ENCODE measurements at regions not wholly inside any gene's neighbourhood (a gene's known extent, or its start where the extent isn't known, plus 50 kb on each side); places are given as distances from the start of the nearest gene placed in this dataset.

DNA sequence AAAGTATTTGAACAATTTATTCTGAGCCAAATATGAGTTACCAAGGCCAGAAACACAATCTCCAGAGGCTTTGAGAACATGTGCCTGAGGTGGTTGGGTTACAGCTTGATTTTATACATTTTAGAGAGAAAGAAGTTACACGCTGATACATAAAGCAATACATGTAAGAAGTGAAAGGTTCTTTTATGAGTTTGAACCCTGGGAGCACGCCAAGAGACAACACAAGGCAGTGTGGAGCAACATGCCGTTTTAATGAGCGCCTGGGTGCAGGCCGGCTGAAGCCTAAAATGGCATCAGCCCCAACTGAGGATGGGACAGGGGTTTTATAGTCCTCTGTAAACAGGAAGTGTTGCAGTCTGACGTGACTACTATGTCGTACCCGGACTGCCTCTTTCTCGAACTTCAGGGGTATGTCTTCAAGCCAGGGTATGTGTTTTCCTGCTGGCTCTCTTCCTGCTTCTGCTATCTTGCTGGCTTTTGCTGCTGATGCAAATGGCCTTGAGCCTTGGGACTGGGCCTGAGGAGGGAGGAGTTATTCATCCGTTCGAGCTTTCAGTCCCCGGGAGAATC is 193.7 kb downstream of the CYLC2 start:
- TF ChIP-seq ZNF138 (tag by site-specific recombination; IDR thresholded peaks at IDR 0.05; ENCODE audit: borderline replicate concordance): no peak
- TF ChIP-seq ZNF157 (tag by site-specific recombination; IDR thresholded peaks at IDR 0.05): no peak
- no peak for TF ChIP-seq ZNF146 (tag by site-specific recombination; IDR thresholded peaks at IDR 0.05)
- no peak for TF ChIP-seq ZNF558 (tag by site-specific recombination; IDR thresholded peaks at IDR 0.05)
- TF ChIP-seq, protein P1, sequence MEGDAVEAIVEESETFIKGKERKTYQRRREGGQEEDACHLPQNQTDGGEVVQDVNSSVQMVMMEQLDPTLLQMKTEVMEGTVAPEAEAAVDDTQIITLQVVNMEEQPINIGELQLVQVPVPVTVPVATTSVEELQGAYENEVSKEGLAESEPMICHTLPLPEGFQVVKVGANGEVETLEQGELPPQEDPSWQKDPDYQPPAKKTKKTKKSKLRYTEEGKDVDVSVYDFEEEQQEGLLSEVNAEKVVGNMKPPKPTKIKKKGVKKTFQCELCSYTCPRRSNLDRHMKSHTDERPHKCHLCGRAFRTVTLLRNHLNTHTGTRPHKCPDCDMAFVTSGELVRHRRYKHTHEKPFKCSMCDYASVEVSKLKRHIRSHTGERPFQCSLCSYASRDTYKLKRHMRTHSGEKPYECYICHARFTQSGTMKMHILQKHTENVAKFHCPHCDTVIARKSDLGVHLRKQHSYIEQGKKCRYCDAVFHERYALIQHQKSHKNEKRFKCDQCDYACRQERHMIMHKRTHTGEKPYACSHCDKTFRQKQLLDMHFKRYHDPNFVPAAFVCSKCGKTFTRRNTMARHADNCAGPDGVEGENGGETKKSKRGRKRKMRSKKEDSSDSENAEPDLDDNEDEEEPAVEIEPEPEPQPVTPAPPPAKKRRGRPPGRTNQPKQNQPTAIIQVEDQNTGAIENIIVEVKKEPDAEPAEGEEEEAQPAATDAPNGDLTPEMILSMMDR (tag by site-specific recombination; IDR thresholded peaks at IDR 0.05): no peak
- TF ChIP-seq ZNF747 (tag by site-specific recombination; IDR thresholded peaks at IDR 0.05): no peak
- TF ChIP-seq, protein P2, sequence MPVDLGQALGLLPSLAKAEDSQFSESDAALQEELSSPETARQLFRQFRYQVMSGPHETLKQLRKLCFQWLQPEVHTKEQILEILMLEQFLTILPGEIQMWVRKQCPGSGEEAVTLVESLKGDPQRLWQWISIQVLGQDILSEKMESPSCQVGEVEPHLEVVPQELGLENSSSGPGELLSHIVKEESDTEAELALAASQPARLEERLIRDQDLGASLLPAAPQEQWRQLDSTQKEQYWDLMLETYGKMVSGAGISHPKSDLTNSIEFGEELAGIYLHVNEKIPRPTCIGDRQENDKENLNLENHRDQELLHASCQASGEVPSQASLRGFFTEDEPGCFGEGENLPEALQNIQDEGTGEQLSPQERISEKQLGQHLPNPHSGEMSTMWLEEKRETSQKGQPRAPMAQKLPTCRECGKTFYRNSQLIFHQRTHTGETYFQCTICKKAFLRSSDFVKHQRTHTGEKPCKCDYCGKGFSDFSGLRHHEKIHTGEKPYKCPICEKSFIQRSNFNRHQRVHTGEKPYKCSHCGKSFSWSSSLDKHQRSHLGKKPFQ (tag by site-specific recombination; IDR thresholded peaks at IDR 0.05): no peak
- TF ChIP-seq BCL11A (tag by site-specific recombination; IDR thresholded peaks at IDR 0.05; ENCODE audit: low read depth): no peak
- no peak for TF ChIP-seq ZFP37 (tag by site-specific recombination; IDR thresholded peaks at IDR 0.05)
- no peak for TF ChIP-seq ZFP3 (tag by site-specific recombination; IDR thresholded peaks at IDR 0.05; ENCODE audit: low read depth)
- no peak for TF ChIP-seq YY1 (tag by site-specific recombination; IDR thresholded peaks at IDR 0.05)
- TF ChIP-seq, protein P3, sequence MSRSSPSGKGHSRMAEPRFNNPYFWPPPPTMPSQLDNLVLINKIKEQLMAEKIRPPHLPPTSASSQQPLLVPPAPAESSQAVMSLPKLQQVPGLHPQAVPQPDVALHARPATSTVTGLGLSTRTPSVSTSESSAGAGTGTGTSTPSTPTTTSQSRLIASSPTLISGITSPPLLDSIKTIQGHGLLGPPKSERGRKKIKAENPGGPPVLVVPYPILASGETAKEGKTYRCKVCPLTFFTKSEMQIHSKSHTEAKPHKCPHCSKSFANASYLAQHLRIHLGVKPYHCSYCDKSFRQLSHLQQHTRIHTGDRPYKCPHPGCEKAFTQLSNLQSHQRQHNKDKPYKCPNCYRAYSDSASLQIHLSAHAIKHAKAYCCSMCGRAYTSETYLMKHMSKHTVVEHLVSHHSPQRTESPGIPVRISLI (tag by site-specific recombination; IDR thresholded peaks at IDR 0.05): no peak
